ENCODE measurements at regions not wholly inside any gene's neighbourhood (a gene's known extent, or its start where the extent isn't known, plus 50 kb on each side); places are given as distances from the start of the nearest gene placed in this dataset.

- no peak overlapping the region for H3K4me3 Mint-ChIP-seq (ENCODE audit: unreplicated experiment)
- TF ChIP-seq CTCF (IDR thresholded peaks at IDR 0.05; ENCODE audit: insufficient read depth, low read depth, low read length) (no peak), EZH2 (IDR thresholded peaks at IDR 0.05; ENCODE audit: insufficient read depth, low read length) (no peak)
- H3K27me3 ChIP-seq (ENCODE audit: insufficient read depth, low read length) = peaks cover 5% of the 10 kb centered on the region
- H2AFZ ChIP-seq (ENCODE audit: low read depth, low read length) = no peak overlapping the region
- H4K20me1 ChIP-seq (ENCODE audit: insufficient read depth, low read length) = no peaks in the 10 kb centered on the region
- no peak for FAIRE-seq
- H3K36me3 ChIP-seq (ENCODE audit: insufficient read depth, low read length) = no peaks in the 10 kb centered on the region
- H3K27ac ChIP-seq (ENCODE audit: low read depth, low read length) = no peak overlapping the region
- DNase-seq (ENCODE audit: low read depth) = no peak
- no peaks in the 10 kb centered on the region for H3K79me2 ChIP-seq (ENCODE audit: insufficient read depth, low read length)
- no peak overlapping the region for H3K4me2 ChIP-seq (ENCODE audit: low read length)
- no peak overlapping the region for H3K27ac Mint-ChIP-seq (ENCODE audit: unreplicated experiment)
- H3K4me1 Mint-ChIP-seq (ENCODE audit: low read depth, unreplicated experiment) = peaks cover 2% of the 10 kb centered on the region
- H3K9me3 Mint-ChIP-seq (ENCODE audit: unreplicated experiment) = no peaks in the 10 kb centered on the region
- H3K9me3 ChIP-seq (ENCODE audit: insufficient read depth, low read depth, low read length) = no peaks in the 10 kb centered on the region
- H3K4me3 ChIP-seq (ENCODE audit: insufficient read depth, low read depth, low read length) = no peak overlapping the region
- H3K9ac ChIP-seq (ENCODE audit: low read length) = no peak overlapping the region
- H3K4me1 ChIP-seq (ENCODE audit: insufficient read depth, low read length) = no peaks in the 10 kb centered on the region
- H3K27me3 Mint-ChIP-seq (ENCODE audit: low read depth, unreplicated experiment) = no peaks in the 10 kb centered on the region
- no peaks in the 10 kb centered on the region for H3K36me3 Mint-ChIP-seq (ENCODE audit: low read depth, unreplicated experiment)
These were observed 97.8 kb upstream of the PDE4B start for GRCh38 chr1:65694933-65695332.

- FAIRE-seq (no peak), DNase-seq (ENCODE audit: low read depth) (peak; percentile 12)
- Histone ChIP-seq H3K4me3 (ENCODE audit: insufficient read depth, low read depth, low read length) (no peak overlapping the region), H4K20me1 (ENCODE audit: insufficient read depth, low read length) (no peaks in the 10 kb centered on the region), H3K4me1 (ENCODE audit: insufficient read depth, low read length) (no peaks in the 10 kb centered on the region), H3K79me2 (ENCODE audit: insufficient read depth, low read length) (no peaks in the 10 kb centered on the region), H3K4me2 (ENCODE audit: low read length) (no peak overlapping the region), H3K27ac (ENCODE audit: low read depth, low read length) (no peak overlapping the region), H3K27me3 (ENCODE audit: insufficient read depth, low read length) (no peaks in the 10 kb centered on the region), H3K9me3 (ENCODE audit: insufficient read depth, low read depth, low read length) (no peaks in the 10 kb centered on the region), H3K9ac (ENCODE audit: low read length) (no peak overlapping the region), H2AFZ (ENCODE audit: low read depth, low read length) (no peak overlapping the region), H3K36me3 (ENCODE audit: insufficient read depth, low read length) (no peaks in the 10 kb centered on the region)
- TF ChIP-seq EZH2 (IDR thresholded peaks at IDR 0.05; ENCODE audit: insufficient read depth, low read length) (no peak), CTCF (IDR thresholded peaks at IDR 0.05; ENCODE audit: insufficient read depth, low read depth, low read length) (no peak)
- H3K4me3 Mint-ChIP-seq (ENCODE audit: unreplicated experiment) = no peak overlapping the region
- no peaks in the 10 kb centered on the region for H3K36me3 Mint-ChIP-seq (ENCODE audit: low read depth, unreplicated experiment)
- H3K9me3 Mint-ChIP-seq (ENCODE audit: unreplicated experiment) = no peaks in the 10 kb centered on the region
- peaks cover 2% of the 10 kb centered on the region for H3K4me1 Mint-ChIP-seq (ENCODE audit: low read depth, unreplicated experiment)
- H3K27me3 Mint-ChIP-seq (ENCODE audit: low read depth, unreplicated experiment) = peaks cover 5% of the 10 kb centered on the region
- H3K27ac Mint-ChIP-seq (ENCODE audit: unreplicated experiment) = no peak overlapping the region
These were observed 94.1 kb upstream of the PDE4B start for GRCh38 chr1:65698590-65698989.

- Histone ChIP-seq H2AFZ (ENCODE audit: low read depth, low read length) (no peak overlapping the region), H3K27me3 (ENCODE audit: insufficient read depth, low read length) (peaks cover 4% of the 10 kb centered on the region), H3K9me3 (ENCODE audit: insufficient read depth, low read depth, low read length) (no peaks in the 10 kb centered on the region), H3K79me2 (ENCODE audit: insufficient read depth, low read length) (no peaks in the 10 kb centered on the region), H3K27ac (ENCODE audit: low read depth, low read length) (no peak overlapping the region), H3K36me3 (ENCODE audit: insufficient read depth, low read length) (no peaks in the 10 kb centered on the region), H3K4me3 (ENCODE audit: insufficient read depth, low read depth, low read length) (no peak overlapping the region), H3K9ac (ENCODE audit: low read length) (no peak overlapping the region), H3K4me1 (ENCODE audit: insufficient read depth, low read length) (no peaks in the 10 kb centered on the region), H4K20me1 (ENCODE audit: insufficient read depth, low read length) (no peaks in the 10 kb centered on the region), H3K4me2 (ENCODE audit: low read length) (no peak overlapping the region)
- Mint-ChIP-seq H3K36me3 (ENCODE audit: low read depth, unreplicated experiment) (no peaks in the 10 kb centered on the region), H3K4me1 (ENCODE audit: low read depth, unreplicated experiment) (no peaks in the 10 kb centered on the region), H3K9me3 (ENCODE audit: unreplicated experiment) (no peaks in the 10 kb centered on the region), H3K27me3 (ENCODE audit: low read depth, unreplicated experiment) (peaks cover 11% of the 10 kb centered on the region), H3K27ac (ENCODE audit: unreplicated experiment) (no peak overlapping the region), H3K4me3 (ENCODE audit: unreplicated experiment) (no peak overlapping the region)
- no peak for TF ChIP-seq CTCF (IDR thresholded peaks at IDR 0.05; ENCODE audit: insufficient read depth, low read depth, low read length)
- TF ChIP-seq EZH2 (IDR thresholded peaks at IDR 0.05; ENCODE audit: insufficient read depth, low read length) = no peak
- DNase-seq (ENCODE audit: low read depth) (no peak), FAIRE-seq (no peak)
These were observed 88.8 kb upstream of the PDE4B start for GRCh38 chr1:65703853-65704252.

Measured in astrocyte (in vitro differentiated cells and primary cell).